CD4-positive, alpha-beta T cell treated with Interleukin-4 for 4 hours (primary cell): ENCODE measurements at regions not wholly inside any gene's neighbourhood (a gene's known extent, or its start where the extent isn't known, plus 50 kb on each side); places are given as distances from the start of the nearest gene placed in this dataset.
"Not testable (repeated sequence)": the region's sequence is repeated elsewhere in the genome, so short reads cannot be mapped to it uniquely, and the experiment has no call there.

Experiments
- DNase-seq: peaks from one replicate; pipeline ENCODE4 v3.0.0-alpha.2; 2020

DNA sequence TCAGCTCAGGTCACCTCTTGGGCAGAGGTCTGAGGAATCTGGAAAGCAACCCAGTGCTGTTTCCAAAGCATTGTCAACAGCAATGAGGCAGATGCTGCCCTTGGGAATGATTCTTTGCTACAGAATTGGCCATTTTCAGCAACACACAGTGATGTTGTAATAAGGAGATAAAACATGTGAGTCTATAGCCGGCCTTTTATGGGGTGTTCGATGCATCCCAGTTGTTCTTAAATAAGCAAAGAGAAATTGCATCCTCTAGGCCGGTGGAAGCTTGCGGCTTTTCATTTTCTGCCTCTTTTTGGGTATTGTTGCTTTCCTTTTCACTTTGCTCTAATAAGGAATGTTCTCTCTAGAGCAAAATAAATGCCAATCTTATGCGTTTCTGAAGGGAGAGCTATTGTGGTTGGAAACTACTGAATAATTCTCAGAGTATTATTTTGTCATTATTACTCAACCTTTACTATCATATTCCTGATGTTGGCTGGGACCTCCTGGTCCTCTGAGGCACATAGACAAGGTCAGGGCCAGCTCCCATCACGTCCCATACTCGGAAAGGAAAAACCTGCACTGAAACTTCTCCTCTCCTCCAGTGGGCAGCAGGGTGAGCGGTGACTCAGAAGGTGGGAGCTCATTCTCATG lies 214.2 kb downstream of the CDH26 start:
- DNase-seq: no peak

DNA sequence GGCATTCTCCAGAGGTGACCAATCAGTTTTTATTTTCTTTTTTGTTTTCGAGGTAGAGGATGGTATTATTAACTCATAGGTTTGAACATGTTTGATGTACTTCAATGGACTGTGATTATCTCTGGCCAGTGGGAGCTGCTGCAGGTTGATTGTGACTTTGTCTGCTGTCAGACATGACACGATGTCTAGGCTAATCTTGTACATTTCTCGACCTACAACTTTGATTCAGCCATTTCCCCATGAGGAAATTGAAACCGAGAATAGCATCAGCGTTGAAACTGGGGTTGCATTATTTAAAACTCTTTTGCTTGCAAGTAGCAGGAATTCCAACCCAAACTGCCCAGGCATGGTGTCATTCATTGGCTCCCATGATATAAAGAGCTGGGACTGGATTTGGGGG lies 218.9 kb downstream of the CDH26 start:
- no peak for DNase-seq

- no peak for DNase-seq
These were observed 222.8 kb downstream of the CDH26 start for GRCh38 chr20:60180986-60181385.

- no peak for DNase-seq
These were observed 228.2 kb downstream of the CDH26 start for GRCh38 chr20:60186412-60186811.

- DNase-seq: no peak
These were observed 229.5 kb downstream of the CDH26 start for GRCh38 chr20:60187683-60188082.

DNA sequence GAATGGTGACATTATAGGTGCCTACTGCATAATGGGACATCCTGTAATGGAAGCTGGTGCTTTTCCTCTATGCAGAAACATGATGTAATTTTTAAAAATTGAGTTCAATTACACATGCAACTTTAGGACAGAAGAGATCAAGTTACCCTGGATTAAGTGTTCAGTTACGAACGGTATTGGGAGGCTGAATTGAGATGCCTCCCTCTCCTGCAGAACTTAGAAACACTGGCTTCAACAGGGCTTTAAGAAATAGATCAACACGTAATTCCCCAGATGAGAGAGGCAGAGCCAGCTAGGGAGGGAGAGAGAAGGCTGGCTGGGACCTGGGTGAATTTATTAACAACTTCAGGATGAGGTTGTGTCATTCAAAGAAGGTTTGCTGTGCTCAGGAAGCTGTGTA lies 232.8 kb downstream of the CDH26 start:
- DNase-seq: no peak

DNA sequence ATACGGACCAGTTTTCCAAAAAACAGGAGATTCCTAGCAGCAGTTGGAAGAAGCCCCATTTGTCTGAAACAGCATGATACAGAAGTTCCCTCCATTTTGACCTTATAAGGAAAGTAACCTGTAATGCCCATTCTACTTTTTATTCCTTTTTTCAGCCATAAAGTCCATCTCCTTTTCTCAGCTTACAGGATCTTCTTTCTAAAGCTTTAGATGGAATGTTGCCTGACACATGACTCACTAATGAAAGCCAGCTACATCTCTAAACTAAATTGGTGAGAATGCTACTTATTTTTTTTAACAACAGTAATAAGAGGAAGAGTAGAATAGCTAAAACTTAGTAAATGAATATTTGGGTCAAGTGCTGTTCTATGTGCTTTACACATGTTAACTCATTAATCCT lies 234.1 kb downstream of the CDH26 start:
- DNase-seq: no peak

GRCh38 chr20:60199132-60199531 lies 240.9 kb downstream of the CDH26 start:
- DNase-seq: not testable (repeated sequence)

DNA sequence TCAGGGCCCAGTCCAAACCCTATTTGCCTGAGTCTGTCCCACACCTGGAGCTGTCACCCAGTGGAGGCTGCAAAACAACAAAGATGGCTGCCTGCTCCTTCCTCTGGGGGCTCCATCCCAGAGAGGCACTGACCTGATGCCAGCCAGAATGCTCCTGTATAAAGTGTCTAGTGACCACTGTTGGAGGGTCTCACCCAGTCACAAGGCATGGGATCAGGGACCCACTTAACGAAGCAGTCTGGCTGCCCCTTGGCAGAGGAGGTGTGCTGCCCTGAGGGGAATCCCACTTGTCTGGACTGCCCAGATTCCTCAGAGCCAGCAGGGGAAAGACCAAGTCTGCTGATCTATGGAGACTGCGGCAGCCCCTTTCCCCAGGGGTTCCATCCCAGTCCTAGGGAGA lies 241.6 kb downstream of the CDH26 start:
- no peak for DNase-seq

DNA sequence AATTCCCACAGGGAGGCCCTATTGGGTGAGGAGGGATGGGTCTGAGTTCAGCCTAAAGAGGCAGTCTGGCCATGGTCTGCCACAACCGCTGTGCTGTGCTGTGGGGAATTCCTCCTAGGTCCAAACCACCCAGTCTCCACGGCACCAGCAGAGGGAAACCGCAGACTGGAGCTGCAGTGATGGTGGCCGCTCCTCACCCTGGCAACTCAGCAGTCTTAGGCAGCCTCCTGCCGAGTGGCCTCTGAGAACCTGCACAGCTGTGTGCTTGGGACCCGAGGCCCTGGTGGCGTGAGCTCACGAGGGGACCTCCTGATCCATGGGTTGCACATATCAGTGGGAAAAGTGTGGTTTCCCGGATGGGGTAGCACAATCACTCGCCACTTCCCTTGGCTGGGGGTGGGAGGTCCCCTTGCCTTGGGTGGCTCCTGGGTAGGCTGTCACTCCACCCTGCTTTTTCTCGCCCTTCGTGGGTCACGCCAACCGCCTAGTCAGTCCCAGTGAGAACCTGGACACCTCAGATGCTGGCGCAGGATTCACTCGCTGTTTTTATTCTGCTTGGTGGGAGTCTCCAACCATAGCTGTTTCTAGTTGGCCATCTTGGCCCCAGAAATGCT lies 242.2 kb downstream of the CDH26 start:
- DNase-seq: no peak

DNA sequence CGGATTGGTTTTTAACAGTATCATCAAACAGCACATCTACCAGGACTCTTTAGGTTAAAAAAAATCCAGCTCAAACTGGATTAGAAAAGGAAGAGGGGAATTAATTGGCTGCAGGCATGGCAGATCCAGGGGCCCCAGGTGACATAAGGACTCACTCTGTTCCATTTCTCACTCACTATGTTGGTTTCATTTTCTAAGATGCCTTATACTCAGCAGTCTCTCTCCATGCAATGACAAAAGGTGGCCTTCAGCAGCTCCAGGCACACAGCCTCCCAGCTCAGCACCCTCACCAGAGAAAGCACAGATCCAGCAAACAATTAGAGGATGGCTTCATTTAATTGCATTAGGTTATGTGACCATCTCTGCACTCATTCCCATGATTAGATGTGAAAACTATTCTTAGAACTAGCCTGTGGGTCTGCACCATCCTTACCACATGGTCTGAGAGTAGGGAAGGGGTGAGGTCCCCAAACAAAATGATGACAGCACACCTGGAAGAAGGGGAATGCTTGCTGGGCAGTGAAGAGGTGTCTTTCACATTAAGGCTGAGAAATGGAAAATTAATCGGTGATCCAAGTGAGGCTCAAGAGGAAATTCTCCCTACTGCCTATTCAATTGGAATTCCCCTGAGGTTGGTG lies 243.1 kb downstream of the CDH26 start:
- no peak for DNase-seq

DNA sequence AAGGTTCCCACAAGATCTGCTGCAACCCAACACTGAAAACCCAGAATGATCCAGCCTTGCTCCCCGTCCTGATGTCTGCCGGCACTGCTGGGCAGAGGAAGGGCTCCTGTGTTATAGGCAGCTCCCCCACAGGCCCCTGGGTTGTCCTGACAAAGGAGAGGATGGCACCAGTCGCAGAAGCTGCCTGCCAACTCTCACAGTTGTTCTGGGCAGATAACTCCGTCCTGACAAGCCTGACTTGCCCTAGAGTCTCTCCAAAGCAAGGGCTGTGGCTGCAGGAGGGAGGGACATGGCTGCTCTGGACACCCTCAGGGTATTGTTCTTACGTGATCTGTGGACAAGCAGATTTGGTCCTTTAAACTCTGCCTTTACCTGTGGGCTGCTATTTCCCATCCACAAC lies 243.8 kb downstream of the CDH26 start:
- no peak for DNase-seq

DNA sequence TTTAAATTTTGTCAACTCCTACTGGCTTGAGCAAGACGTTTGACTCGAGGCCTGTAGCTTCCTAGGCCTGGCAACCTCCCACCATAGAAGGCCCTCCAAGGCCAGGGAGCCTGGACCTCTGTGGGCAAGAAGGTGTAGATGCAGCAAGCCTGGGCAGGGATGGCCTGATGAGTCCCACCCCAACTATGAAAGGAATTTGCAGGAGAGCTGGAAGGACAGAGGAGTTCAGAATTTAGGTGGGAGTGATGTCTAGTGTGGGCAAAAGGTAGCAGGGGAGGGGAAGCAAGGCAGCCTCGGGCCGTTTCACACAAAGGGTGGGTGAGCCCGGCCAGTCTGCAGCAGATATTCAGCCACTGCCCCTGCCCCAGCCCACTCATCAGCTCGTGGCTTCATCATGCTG lies 245.2 kb downstream of the CDH26 start:
- DNase-seq: no peak

DNA sequence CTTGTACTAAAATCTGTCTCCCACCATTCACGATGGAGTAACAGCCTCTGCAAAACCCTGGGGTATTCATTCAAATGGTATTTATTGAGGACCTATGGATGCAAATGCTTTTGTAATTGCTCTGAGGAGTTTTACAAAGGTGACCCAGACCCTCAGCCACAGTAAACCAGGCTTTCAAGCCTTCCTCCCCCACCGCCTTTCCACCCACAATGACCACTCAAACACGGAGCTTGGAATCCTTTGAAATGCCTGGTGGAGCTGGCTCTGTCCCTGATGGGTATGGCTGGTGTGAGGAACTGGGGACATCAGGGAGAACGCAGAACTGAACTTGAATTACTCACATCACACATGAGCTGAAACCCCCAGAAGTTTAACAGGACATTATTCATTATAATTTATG lies 246.4 kb downstream of the CDH26 start:
- DNase-seq: no peak

DNA sequence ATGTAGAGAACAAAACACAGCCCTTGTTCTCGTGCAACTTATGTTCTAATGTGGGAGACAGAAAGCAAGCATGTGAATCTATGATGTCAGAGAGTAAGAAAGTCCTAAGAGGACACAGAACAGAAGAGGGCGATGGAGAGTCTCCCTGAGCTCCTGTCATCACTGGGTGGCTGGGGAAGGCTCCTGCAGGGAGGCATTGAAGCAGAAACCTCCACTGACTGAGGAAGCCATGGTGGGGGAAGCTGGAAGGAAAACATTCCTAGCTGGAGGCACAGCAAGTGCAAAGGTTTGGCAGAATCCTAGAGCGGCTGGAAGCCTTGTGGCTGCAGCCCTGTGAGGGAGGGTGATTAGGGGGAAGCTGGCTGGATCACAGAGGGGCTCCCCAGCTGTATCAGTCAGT lies 248.0 kb downstream of the CDH26 start:
- no peak for DNase-seq

DNA sequence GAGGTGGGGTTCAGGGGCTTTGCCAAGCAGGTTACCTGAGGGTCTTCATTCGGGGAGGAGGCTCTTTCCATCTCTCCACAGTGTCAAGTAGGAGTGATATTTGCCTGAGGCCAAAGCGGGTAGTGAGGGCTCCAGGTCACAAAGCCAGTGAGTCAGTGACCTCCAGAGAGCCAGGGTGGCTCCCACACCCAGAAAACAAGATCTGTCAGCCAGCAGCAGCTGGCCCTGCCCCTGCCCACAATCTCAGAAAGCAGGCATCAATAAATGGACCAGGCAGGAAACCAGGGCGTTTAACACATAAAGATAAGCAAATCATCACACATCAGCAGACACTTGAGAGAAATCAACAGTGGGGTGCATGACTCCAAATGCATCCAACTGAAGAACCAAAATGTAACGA lies 250.8 kb downstream of the CDH26 start:
- no peak for DNase-seq

GRCh38 chr20:60210779-60211617 lies 252.8 kb downstream of the CDH26 start:
- peak; percentile 38 for DNase-seq

- no peak for DNase-seq
These were observed 253.6 kb downstream of the CDH26 start for GRCh38 chr20:60211618-60212463.

- no peak for DNase-seq
These were observed 254.5 kb downstream of the CDH26 start for GRCh38 chr20:60212695-60213094.

- no peak for DNase-seq
These were observed 255.1 kb downstream of the CDH26 start for GRCh38 chr20:60213126-60213893.

DNA sequence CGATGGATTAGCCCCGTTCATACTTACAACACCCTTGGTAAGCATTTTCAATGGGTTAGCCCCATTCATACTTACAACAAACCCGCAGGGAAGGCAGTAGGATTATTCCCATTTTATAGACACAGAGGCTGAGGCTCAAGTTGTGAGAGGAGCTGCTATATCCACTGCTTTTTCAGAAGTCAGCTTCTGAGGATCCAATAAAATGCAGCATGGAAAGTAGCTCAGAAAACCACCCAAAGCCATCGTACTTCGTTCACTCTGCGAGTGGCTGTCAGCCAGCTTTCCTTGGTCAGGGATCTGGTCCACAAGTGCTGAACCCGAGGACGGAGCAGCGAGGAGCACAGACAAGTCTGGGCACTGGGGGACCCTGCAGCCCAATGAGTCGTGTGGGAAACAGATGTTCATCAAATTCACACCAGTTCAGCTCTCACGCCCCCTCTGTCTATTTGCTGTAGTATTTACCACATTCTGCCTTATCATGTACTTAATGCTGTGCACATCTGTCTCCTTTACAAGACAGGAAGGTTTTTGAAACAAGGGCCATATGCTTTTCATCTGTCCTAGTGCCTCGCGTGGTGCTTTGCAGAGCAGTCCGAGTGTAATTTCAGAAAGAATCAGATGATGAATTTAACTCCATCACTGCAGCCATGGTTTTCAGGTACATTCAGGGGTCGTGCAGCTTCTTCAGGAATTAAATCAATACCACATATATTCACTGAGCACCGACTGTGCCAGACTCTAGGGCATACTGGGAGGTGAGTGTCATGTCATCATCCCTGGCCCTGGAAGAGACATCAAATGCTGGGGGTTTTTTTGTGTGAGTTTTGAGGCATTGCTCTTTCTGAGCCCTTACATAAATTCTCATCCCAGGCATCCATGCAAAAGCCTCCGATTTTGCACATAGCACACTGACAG lies 256.9 kb downstream of the CDH26 start:
- DNase-seq: no peak
